ENCODE measurements at regions not wholly inside any gene's neighbourhood (a gene's known extent, or its start where the extent isn't known, plus 50 kb on each side); places are given as distances from the start of the nearest gene placed in this dataset.

DNA sequence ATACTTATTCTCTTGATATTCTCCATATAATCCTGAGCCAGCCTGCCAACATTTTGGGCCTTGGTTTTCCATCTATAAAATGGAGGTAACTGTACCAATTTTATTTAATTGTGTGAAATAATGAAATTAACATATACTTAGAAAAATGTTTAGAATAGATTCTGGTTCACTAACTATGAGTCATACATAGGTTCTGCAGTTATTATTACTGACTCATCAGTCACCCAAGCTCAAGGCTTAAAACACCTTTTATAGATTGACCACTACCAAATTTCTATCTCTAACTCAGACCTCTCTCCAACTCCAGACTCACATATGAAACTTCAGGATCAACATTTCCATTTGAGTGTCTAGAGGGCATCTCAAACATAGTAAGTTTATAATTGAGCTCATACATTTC is 1277.2 kb upstream of the GJE1 start:
- TF ChIP-seq, protein P1, sequence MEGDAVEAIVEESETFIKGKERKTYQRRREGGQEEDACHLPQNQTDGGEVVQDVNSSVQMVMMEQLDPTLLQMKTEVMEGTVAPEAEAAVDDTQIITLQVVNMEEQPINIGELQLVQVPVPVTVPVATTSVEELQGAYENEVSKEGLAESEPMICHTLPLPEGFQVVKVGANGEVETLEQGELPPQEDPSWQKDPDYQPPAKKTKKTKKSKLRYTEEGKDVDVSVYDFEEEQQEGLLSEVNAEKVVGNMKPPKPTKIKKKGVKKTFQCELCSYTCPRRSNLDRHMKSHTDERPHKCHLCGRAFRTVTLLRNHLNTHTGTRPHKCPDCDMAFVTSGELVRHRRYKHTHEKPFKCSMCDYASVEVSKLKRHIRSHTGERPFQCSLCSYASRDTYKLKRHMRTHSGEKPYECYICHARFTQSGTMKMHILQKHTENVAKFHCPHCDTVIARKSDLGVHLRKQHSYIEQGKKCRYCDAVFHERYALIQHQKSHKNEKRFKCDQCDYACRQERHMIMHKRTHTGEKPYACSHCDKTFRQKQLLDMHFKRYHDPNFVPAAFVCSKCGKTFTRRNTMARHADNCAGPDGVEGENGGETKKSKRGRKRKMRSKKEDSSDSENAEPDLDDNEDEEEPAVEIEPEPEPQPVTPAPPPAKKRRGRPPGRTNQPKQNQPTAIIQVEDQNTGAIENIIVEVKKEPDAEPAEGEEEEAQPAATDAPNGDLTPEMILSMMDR (IDR thresholded peaks at IDR 0.05; ENCODE audit: insufficient read depth, low read length, poor library complexity, severe bottlenecking), result no peak
- no peak for TF ChIP-seq EZH2phosphoT487 (conservative IDR thresholded peaks at IDR 0.05; ENCODE audit: low read length)
